ENCODE measurements at regions not wholly inside any gene's neighbourhood (a gene's known extent, or its start where the extent isn't known, plus 50 kb on each side); places are given as distances from the start of the nearest gene placed in this dataset.

GRCh38 chr2:183610724-183611123 lies 486.5 kb downstream of the NUP35 start:
- H3K4me1 ChIP-seq: no peaks in the 10 kb centered on the region
- no peak for DNase-seq (ENCODE audit: extremely low spot score in 2 of 2)
- no peak overlapping the region for H3K4me3 ChIP-seq
- TF ChIP-seq CTCF (IDR thresholded peaks at IDR 0.05): no peak
- no peak for TF ChIP-seq POLR2AphosphoS5 (IDR thresholded peaks at IDR 0.05; ENCODE audit: insufficient read depth in 1 of 2, low read depth in 1 of 2)
- no peak for TF ChIP-seq POLR2A (IDR thresholded peaks at IDR 0.05)
- H3K36me3 ChIP-seq: no peaks in the 10 kb centered on the region
- intact Hi-C loops (cut with DNase I): no loop called here
- H3K9me3 ChIP-seq: no peaks in the 10 kb centered on the region
- H3K27me3 ChIP-seq: no peaks in the 10 kb centered on the region
- no peak overlapping the region for H3K27ac ChIP-seq

- Histone ChIP-seq H3K9me3 (no peaks in the 10 kb centered on the region), H3K27me3 (no peaks in the 10 kb centered on the region), H3K4me1 (no peaks in the 10 kb centered on the region), H3K27ac (no peak overlapping the region), H3K4me3 (no peak overlapping the region), H3K36me3 (no peaks in the 10 kb centered on the region)
- intact Hi-C loops (cut with DNase I): no loop called here
- TF ChIP-seq POLR2A (IDR thresholded peaks at IDR 0.05): no peak
- TF ChIP-seq CTCF (IDR thresholded peaks at IDR 0.05): no peak
- TF ChIP-seq POLR2AphosphoS5 (IDR thresholded peaks at IDR 0.05; ENCODE audit: insufficient read depth in 1 of 2, low read depth in 1 of 2): no peak
- no peak for DNase-seq (ENCODE audit: extremely low spot score in 2 of 2)
These were observed 490.7 kb downstream of the NUP35 start for GRCh38 chr2:183614799-183615435.

- Histone ChIP-seq H3K9me3 (no peaks in the 10 kb centered on the region), H3K36me3 (no peaks in the 10 kb centered on the region), H3K27ac (no peak overlapping the region), H3K27me3 (no peaks in the 10 kb centered on the region), H3K4me3 (no peak overlapping the region), H3K4me1 (no peaks in the 10 kb centered on the region)
- intact Hi-C loops (cut with DNase I): no loop called here
- no peak for TF ChIP-seq CTCF (IDR thresholded peaks at IDR 0.05)
- TF ChIP-seq POLR2AphosphoS5 (IDR thresholded peaks at IDR 0.05; ENCODE audit: insufficient read depth in 1 of 2, low read depth in 1 of 2): no peak
- TF ChIP-seq POLR2A (IDR thresholded peaks at IDR 0.05): no peak
- DNase-seq (ENCODE audit: extremely low spot score in 2 of 2): no peak
These were observed 499.0 kb downstream of the NUP35 start for GRCh38 chr2:183623227-183623626.

GRCh38 chr2:183630964-183631363 lies 506.7 kb downstream of the NUP35 start:
- no peak overlapping the region for H3K27ac ChIP-seq
- no peaks in the 10 kb centered on the region for H3K27me3 ChIP-seq
- DNase-seq (ENCODE audit: extremely low spot score in 2 of 2): no peak
- no peaks in the 10 kb centered on the region for H3K36me3 ChIP-seq
- no peak overlapping the region for H3K4me3 ChIP-seq
- intact Hi-C loops (cut with DNase I): no loop called here
- no peaks in the 10 kb centered on the region for H3K9me3 ChIP-seq
- TF ChIP-seq POLR2AphosphoS5 (IDR thresholded peaks at IDR 0.05; ENCODE audit: insufficient read depth in 1 of 2, low read depth in 1 of 2): no peak
- no peak for TF ChIP-seq POLR2A (IDR thresholded peaks at IDR 0.05)
- TF ChIP-seq CTCF (IDR thresholded peaks at IDR 0.05): no peak
- H3K4me1 ChIP-seq: no peaks in the 10 kb centered on the region

GRCh38 chr2:183656121-183656520 lies 531.9 kb downstream of the NUP35 start:
- no peak overlapping the region for H3K4me3 ChIP-seq
- H3K27ac ChIP-seq: no peak overlapping the region
- DNase-seq (ENCODE audit: extremely low spot score in 2 of 2): no peak
- no peak for TF ChIP-seq POLR2AphosphoS5 (IDR thresholded peaks at IDR 0.05; ENCODE audit: insufficient read depth in 1 of 2, low read depth in 1 of 2)
- TF ChIP-seq CTCF (IDR thresholded peaks at IDR 0.05): no peak
- no peak for TF ChIP-seq POLR2A (IDR thresholded peaks at IDR 0.05)
- no peaks in the 10 kb centered on the region for H3K36me3 ChIP-seq
- H3K9me3 ChIP-seq: no peaks in the 10 kb centered on the region
- no peaks in the 10 kb centered on the region for H3K27me3 ChIP-seq
- intact Hi-C loops (cut with DNase I): no loop called here
- no peaks in the 10 kb centered on the region for H3K4me1 ChIP-seq

All from vagina (tissue), 2 donors.